ENCODE measurements at regions not wholly inside any gene's neighbourhood (a gene's known extent, or its start where the extent isn't known, plus 50 kb on each side); places are given as distances from the start of the nearest gene placed in this dataset.
"Not testable (repeated sequence)": the region's sequence is repeated elsewhere in the genome, so short reads cannot be mapped to it uniquely, and the experiment has no call there.

DNA sequence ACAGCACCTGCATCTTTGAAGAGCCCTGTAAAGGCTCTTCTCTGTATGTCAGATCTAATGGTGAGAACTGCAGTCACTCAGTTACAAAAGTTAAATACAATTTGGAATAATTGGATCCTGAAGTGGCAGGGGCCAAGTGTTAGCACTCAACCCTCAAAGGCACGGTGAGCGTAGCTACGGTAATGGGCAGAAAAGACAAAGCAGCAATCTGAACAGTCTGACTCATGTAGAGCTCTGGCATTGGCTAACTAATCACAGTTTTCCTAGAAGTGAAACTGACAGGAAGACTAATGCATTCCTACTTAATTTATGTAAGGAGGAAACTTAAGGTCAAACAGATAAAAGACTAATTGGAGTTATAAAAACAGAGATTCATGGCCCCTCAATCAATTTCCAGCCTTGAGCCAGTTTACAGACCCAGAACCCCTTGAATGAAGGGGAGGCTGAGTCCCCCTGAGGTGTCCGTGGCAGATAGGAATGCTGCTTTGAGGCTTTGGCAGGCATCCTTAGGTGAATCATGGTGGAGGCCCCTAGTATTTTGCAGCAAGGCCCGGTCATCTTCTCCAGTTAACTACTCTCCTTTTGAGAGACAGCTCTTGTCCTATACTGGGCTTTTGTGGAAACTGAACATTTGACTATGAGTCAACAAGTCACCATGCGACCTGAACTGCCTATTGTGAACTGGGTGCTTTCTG is 450.7 kb downstream of the ZNF33B start:
- not testable (repeated sequence) for DNase-seq (ENCODE audit: low spot score)

DNA sequence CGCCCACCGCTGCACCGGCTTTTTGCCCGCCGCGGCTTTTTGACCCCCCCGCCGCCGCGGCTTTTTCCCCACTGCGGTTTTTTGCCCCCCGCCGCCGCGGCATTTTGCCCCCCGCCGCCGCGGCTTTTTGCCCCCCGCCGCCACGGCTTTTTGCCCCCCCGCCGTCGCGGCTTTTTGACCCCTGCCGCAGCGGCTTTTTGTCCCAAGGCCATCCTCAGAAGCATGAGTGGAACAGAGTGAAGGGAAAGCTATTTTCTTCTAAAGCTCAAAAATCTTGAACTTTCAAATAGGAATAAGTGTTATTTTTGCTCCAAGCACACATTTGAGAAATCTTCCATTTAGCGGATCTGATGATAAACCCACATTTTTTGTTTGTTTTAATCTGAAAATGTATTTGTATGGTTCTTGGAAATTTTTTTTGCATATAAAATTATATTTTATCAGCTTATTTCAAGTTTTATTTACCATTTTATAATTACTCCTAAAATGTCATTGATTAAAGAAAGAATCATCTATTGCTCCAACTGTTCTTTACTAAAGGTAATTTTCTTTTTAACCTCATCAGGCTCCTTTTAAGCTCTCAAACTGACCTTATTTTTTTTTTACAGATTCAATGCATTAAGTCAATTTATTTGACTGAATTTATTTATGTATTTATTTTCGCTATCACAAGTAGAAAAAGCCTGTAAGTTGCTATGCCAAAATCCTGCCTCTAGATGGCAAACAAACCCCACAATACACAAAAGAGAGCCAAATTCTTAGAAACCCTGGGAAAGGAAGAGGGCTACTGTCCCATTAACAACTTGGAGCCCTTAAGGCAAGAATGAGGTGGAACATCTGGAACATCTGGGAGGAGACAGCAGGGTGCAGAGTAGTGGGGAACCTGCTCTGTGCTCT is 460.3 kb downstream of the ZNF33B start:
- DNase-seq (ENCODE audit: low spot score) = not testable (repeated sequence)

DNA sequence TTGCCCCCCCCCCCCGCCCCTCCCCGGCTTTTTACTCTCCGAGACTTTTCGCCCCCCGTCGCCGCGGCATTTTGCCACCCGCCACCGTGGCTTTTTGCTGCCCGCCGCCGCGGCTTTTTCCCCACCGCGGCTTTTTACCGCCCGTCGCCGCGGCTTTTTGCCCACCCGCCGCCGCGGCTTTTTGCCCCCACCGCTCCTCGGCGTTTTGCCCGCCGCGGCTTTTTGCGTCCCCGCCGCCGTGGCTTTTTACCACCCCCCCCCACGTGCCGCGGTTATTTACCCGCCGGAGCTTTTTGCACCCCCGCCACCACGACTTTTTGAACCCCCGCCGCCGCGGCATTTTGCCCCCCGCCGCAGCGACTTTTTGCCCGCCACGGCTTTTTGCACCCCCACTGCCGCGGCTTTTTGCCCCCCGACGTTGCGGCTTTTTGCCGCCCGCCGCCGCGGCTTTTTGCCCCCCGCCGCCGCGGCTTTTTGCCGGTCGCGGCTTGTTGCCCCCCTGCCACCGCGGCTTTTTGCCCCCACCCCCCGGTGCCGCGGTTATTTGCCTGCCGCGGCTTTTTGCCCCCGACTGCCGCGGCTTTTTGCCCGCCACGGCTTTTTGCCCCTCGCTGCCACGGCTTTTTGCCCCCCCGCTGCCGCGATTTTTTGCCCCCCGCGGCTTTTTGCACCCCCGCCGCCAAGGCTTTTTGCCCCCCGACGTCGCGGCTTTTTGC is 461.1 kb downstream of the ZNF33B start:
- no peak for DNase-seq (ENCODE audit: low spot score)

DNA sequence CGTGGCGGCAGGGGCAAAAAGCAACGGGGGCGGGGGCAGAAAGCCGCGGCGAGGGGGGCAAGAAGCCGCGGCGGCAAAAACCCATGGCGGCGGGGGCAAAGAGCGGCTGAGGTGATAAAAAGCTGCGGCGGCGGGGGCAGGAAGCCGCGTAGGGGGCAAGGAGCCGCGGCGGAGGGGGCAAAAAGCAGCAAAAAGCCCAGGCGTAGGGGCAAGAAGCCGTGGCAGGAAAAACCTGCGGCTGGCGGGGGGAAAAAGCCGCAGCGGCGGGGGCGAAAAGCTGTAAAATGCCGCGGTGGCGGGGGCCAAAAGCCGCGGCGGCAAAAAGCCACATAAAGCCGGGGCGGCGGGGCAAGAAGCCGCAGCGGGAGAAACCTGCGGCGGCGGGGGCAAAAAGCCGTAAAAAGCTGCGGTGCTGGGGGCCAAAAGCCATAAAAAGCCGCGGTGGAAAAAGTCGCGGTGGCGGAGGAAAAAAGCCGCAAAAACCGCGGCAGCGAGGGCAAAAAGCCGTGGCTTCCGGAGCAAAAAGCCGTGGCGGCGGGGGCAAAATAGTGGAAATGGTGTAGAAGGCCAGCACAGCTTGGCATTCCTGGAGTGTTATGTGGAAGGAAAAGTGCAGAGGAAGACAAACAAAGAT is 487.8 kb downstream of the ZNF33B start:
- no peak for DNase-seq (ENCODE audit: low spot score)

DNA sequence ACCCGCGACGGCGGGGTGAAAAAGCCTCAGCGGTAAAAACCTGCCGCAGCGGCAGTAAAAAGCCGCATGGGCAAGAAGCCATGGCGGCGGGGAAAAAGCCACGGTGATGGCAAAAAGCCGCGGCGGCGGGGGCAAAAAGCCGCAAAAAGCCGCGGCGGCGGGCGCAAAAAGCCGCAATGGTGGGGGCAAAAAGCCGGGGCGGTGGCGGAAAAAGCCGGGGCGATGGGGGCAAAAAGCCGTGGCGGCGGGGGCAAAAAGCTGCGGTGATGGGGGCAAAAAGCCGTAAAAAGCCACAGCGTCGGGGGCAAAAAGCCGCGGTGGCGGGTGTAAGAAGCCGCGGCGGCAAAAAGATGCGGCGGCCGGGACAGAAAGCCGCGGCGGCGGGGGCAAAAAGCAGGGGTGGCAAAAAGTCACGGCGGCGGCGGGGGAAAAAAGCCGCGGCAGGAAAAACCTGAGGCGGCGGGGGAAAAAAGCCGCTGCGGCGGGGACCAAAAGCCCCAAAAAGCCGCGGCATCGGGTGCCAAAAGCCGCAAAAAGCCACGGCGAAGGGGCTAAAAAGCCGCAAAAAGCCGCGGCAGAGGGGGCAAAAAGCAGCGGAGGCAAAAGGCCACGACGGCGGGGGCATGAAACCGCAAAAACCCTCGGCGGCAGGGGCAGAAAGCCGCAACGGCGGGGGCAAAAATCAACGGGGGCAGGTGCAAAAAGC is 488.5 kb downstream of the ZNF33B start:
- no peak for DNase-seq (ENCODE audit: low spot score)

DNA sequence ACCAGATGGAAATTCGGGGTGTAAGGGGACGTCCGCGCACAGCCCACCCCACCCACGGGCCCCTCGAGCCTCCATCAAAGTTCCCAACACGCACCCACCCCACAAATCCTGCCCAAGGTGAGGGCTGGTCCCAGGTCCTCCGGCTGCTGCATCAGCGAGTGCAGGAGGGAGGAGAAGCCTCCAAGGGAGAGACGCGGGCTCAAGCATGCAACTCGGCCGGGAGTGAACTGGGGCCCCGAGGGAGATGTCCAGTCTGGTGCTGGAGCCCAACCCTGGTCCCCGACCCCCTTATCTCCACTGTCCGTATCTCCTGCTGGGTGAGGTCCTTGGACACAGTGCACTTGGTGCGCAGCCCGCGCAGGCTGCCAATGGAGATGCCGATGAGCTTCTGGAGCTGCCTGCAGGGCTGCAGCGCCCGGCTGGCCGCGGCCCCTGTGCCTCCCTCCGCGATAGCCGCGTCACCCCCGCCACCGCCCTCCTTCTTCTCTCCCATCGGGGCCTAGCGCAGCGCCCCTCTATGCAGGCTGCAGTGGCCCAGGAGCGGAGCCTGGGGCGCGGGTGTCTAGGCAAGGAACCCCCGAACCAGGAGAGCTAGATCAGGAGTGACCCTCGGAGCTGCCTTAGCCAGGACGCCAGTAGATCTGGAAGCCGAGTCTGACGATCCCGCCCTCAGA is 489.2 kb downstream of the ZNF33B start:
- no peak for DNase-seq (ENCODE audit: low spot score)

DNA sequence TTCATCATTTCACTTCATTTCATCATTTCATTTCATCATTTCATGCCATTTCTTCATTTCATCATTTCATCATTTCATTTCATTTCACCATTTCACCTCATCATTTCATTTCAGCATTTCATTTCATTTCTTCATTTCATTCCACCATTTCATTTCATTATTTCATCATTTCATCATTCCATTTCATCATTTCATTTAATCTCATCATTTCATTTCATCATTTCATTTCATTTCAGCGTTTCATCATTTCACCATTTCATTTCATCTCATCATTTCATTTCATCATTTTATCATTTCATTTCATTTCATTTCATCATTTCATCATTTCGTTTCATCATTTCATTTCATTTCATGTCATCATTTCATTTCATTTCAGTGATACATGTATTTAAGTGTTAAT is 492.2 kb downstream of the ZNF33B start:
- DNase-seq (ENCODE audit: low spot score) = not testable (repeated sequence)

DNA sequence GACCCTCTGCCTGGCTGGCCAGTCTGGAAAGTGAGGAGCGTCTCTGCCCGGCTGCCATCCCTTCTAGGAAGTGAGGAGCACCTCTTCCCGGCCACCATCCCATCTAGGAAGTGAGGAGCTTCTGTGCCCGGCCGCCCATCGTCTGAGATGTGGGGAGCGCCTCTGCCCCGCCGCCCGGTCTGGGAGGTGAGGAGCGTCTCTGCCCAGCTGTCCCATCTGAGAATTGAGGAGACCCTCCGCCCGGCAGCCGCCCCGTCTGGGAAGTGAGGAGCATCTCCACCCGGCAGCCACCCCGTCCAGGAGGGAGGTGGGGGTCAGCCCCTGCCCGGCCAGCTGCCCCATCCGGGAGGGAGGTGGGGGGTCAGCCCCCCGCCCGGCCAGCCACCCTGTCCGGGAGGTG is 500.3 kb downstream of the ZNF33B start:
- not testable (repeated sequence) for DNase-seq (ENCODE audit: low spot score)

DNA sequence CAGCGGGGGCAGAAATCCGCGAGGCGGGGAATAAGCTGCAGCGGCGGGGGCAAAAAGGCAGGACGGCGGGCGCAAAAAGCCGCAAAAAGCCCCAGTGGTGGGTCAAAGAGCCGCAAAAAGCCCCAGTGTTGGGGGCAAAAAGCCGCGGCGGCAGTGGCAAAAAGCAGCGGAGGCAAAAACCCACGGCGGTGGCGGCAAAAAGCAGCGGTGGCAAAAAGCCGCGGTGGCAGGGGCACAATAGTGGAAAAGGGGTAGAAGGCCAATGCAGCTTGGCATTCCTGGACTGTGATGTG is 525.3 kb downstream of the ZNF33B start:
- DNase-seq (ENCODE audit: low spot score) = no peak

DNA sequence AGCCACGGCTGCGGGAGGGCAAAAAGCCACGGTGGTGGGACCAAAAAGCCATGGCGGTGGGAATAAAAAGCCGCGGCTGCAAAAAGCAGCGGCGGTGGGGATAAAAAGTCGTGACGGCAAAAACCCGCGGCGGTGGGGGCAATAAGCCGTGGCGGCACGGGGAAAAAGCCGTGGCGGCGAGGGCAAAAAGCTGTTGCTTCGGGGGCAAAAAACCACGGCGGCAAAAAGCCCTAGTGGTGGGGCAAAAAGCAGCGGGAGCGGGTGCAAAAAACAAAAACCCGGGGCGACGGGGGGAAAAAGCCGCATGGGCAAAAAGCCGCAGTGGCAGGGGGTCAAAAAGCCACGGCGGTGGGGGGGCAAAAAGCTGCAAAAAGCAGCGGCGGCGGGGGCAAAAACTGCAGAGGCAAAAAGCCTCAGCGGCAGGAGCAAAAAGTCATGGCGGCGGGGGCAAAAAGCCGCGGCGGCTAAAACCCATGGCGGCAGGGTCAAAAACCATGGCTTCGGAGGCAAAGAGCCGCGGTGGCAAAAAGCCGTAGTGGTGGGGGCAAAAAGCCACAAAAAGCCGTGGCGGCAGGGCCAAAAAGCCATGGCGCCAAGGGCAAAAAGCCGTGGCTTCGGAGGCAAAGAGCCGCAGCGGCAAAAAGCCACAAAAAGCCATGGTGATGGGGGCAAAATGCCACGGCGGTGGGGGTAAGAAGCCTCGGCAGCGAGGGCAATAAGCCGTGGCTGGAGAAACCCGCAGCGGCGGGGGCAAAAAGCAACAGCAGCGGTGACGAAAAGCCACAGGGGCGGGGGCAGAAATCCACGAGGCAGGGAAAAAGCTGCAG is 525.8 kb downstream of the ZNF33B start:
- no peak for DNase-seq (ENCODE audit: low spot score)

DNA sequence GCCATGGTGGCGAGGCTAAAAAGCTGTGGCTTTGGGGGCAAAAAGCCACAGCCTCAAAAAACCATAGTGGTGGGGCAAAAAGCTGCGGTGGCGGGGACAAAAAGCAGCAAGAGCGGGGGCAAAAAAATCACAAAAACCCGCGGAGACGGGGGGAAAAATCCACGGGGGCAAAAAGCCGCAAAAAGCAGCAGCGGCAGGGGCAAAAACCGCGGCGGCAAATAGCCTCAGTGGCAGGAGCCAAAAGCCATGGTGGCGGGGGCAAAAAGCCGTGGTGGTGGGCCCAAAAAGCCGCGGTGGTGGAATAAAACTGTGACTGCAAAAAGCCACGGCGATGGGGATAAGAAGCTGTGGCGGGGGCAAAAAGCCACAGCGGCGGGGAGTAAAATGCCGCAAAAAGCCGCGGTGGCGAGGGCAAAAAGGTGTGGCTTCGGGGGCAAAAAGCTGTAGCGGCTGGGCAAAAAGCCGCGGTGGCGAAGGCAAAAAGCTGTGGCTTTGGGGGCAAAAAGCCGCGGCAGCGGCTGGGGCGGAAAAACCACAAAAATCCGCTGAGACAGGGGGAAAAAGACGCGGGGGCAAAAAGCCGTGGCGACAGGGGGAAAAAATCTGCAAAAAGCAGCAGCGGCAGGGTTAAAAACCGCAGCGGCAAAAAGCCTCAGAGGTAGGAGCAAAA is 526.6 kb downstream of the ZNF33B start:
- no peak for DNase-seq (ENCODE audit: low spot score)

DNA sequence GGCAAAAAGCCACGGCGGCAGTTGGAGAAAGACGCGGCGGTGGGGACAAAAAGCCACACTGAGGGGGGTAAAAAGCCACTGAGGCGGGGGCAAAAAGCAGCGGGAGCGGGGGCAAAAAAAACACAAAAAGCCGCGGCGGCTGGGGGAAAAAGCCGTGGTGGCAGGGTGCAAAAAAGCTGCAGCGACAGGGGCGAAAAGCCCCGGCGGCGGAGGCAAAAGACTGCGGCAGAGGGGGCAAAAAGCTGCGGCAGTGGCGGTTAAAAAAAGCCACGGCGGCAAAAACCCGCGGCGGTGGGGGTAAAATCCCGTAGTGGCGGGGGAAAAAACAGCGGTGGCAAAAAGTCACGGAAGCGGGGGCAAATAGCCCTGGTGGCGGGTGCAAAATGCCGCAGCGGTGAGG is 527.3 kb downstream of the ZNF33B start:
- DNase-seq (ENCODE audit: low spot score) = no peak

All from germinal center (tissue), 1 donor.